Lung (tissue), 11 donors: ENCODE measurements at regions not wholly inside any gene's neighbourhood (a gene's known extent, or its start where the extent isn't known, plus 50 kb on each side); places are given as distances from the start of the nearest gene placed in this dataset.

Experiments used
- ATAC-seq: fragments of 200-7000 bp; cut with Tn5 transposase; one replicate; pipeline ENCODE4 v1.9.1; 2020; ENCODE audit warnings: moderate number of reproducible peaks; ENCODE audit not compliant: insufficient read depth, low FRiP score
- DNase-seq, 3 donors: peaks; one replicate each; pipeline ENCODE4 v3.0.0-alpha.2; 2013 to 2017
- H3K27ac ChIP-seq, 2 donors: one replicate each; pipeline ENCODE4 v1.5.1; 2013; ENCODE audit warnings: mild to moderate bottlenecking in 2 of 2, moderate library complexity in 2 of 2, control low read depth in 1 of 2, inconsistent platforms in 1 of 2, low read depth in 1 of 2, low read length in 1 of 2
- H3K27me3 ChIP-seq, 3 donors: one replicate each; pipeline ENCODE4 v1.5.1; 2013; ENCODE audit warnings: low read length in 2 of 3; ENCODE audit not compliant: control insufficient read depth in 3 of 3, insufficient read depth in 3 of 3
- H3K36me3 ChIP-seq, 4 donors: one replicate each; pipeline ENCODE4 v1.5.1; 2013; ENCODE audit warnings: low read length in 4 of 4, mild to moderate bottlenecking in 1 of 4, moderate library complexity in 1 of 4; ENCODE audit not compliant: control insufficient read depth in 4 of 4, insufficient read depth in 4 of 4
- H3K4me1 ChIP-seq, 5 donors: one replicate each; pipeline ENCODE4 v1.5.1; 2013; ENCODE audit warnings: low read length in 5 of 5, mild to moderate bottlenecking in 2 of 5, moderate library complexity in 1 of 5; ENCODE audit not compliant: control insufficient read depth in 5 of 5, insufficient read depth in 5 of 5
- H3K4me3 ChIP-seq: one replicate; pipeline ENCODE4 v1.5.1; 2013; ENCODE audit warnings: mild to moderate bottlenecking, control low read depth, moderate library complexity
- H3K9ac ChIP-seq, 2 donors: one replicate each; pipeline ENCODE4 v1.5.1; 2013; ENCODE audit warnings: low read length in 2 of 2, control low read depth in 1 of 2; ENCODE audit not compliant: insufficient read depth in 1 of 2
- H3K9me3 ChIP-seq, 4 donors: one replicate each; pipeline ENCODE4 v1.5.1; 2013; ENCODE audit warnings: low read length in 3 of 4, mild to moderate bottlenecking in 1 of 4, moderate library complexity in 1 of 4; ENCODE audit not compliant: control insufficient read depth in 4 of 4, insufficient read depth in 3 of 4
- CTCF ChIP-seq: IDR thresholded peaks from 2 replicates; pipeline ENCODE4 v1.5.1; 2012; ENCODE audit warnings: mild to moderate bottlenecking; ENCODE audit errors: control extremely low read depth, extremely low read depth
- WGBS, 2 donors: extraction: QIAGEN DNeasy Blood & Tissue Kit; methylation state at CpG; one replicate each; pipeline ENCODE4 v1.1.7; 2013; 5-methylcytosine and 5-hydroxymethylcytosine counted together
- donor health status: control.
- donor health status: control.
- donor health status: Bipolar disorder and iron deficiency.
- donor health status: healthy.
- donor health status: DM: yes; HTN: yes; CAD: no.

- Histone ChIP-seq H3K4me3 (no peak overlapping the region), H3K4me1 (peaks cover 0 to 28% (median 0%) of the 10 kb centered on the region in 5 donors), H3K27me3 (no peaks in the 10 kb centered on the region), H3K9me3 (no peaks in the 10 kb centered on the region), H3K36me3 (no peaks in the 10 kb centered on the region), H3K27ac (no peak overlapping the region), H3K9ac (no peak overlapping the region)
- TF ChIP-seq CTCF, result no peak
- 46 to 58% methylated on average over 5 of the region's 5 CpGs for WGBS, 2 donors
- ATAC-seq (no peak), DNase-seq (peak in 1 of 3 donors; percentile 37)
Measured at GRCh38 chr15:69533522-69533921, 80.9 kb downstream of the RPLP1 start.

- H3K9ac ChIP-seq, result no peak overlapping the region
- peaks cover 0 to 3% (median 0%) of the 10 kb centered on the region in 4 donors for H3K9me3 ChIP-seq
- 94 to 97% methylated on average over 4 of the region's 4 CpGs for WGBS, 2 donors
- peaks cover 0 to 28% (median 0%) of the 10 kb centered on the region in 5 donors for H3K4me1 ChIP-seq
- DNase-seq (no peak), ATAC-seq (no peak)
- no peak overlapping the region for H3K27ac ChIP-seq
- no peak for TF ChIP-seq CTCF
- no peak overlapping the region for H3K4me3 ChIP-seq
- H3K27me3 ChIP-seq, result no peaks in the 10 kb centered on the region
- H3K36me3 ChIP-seq, result no peaks in the 10 kb centered on the region
Measured at GRCh38 chr15:69535101-69535638, 82.6 kb downstream of the RPLP1 start.

- Histone ChIP-seq H3K4me1 (peaks cover 0 to 23% (median 0%) of the 10 kb centered on the region in 5 donors), H3K9me3 (peaks cover 0 to 3% (median 0%) of the 10 kb centered on the region in 4 donors), H3K36me3 (no peaks in the 10 kb centered on the region), H3K9ac (no peak overlapping the region), H3K27me3 (no peaks in the 10 kb centered on the region), H3K4me3 (no peak overlapping the region), H3K27ac (no peak overlapping the region)
- ATAC-seq (no peak), DNase-seq (no peak)
- 91 to 93% methylated on average over 6 of the region's 6 CpGs for WGBS, 2 donors
- no peak for TF ChIP-seq CTCF
Measured at GRCh38 chr15:69535998-69536397, 83.4 kb downstream of the RPLP1 start.
